Loucy (cell line): ENCODE measurements at regions not wholly inside any gene's neighbourhood (a gene's known extent, or its start where the extent isn't known, plus 50 kb on each side); places are given as distances from the start of the nearest gene placed in this dataset.

ENCODE experiments used
- CTCF ChIP-seq: fragments of 200-600 bp; sonication (generic); conservative IDR thresholded peaks from 2 replicates; pipeline ENCODE4 v1.5.1; 2014; ENCODE audit warnings: mild to moderate bottlenecking, antibody characterized with exemption, low read length
- EZH2phosphoT487 ChIP-seq: fragments of 200-600 bp; IDR thresholded peaks from 2 replicates; pipeline ENCODE4 v1.6.1; 2018; ENCODE audit warnings: antibody characterized with exemption, mild to moderate bottlenecking, moderate library complexity, borderline replicate concordance

GRCh38 chr1:201653233-201653632, 114.3 kb downstream of the NAV1 start:
- TF ChIP-seq CTCF (no peak), EZH2phosphoT487 (no peak)
